BE2C (cell line): ENCODE measurements at regions not wholly inside any gene's neighbourhood (a gene's known extent, or its start where the extent isn't known, plus 50 kb on each side); places are given as distances from the start of the nearest gene placed in this dataset.
"Not testable (repeated sequence)": the region's sequence is repeated elsewhere in the genome, so short reads cannot be mapped to it uniquely, and the experiment has no call there.

Source experiments
- DNase-seq: peaks from one replicate; pipeline ENCODE4 v3.0.0-alpha.2; 2020
- H3K27me3 ChIP-seq: fragments of 250-450 bp; sonication (Bioruptor Pico); 2 replicates; pipeline ENCODE4 v1.5.1; 2020; ENCODE audit warnings: mild to moderate bottlenecking
- H3K36me3 ChIP-seq: fragments of 250-450 bp; sonication (Bioruptor Pico); 2 replicates; pipeline ENCODE4 v1.5.1; 2020; ENCODE audit warnings: mild to moderate bottlenecking
- H3K4me1 ChIP-seq: fragments of 250-450 bp; sonication (Bioruptor Pico); 2 replicates; pipeline ENCODE4 v1.5.1; 2020
- H3K4me3 ChIP-seq: 2 replicates; pipeline ENCODE4 v1.5.1; 2011; ENCODE audit warnings: low read depth, low read length
- H3K9me3 ChIP-seq: fragments of 250-450 bp; sonication (Bioruptor Pico); 2 replicates; pipeline ENCODE4 v1.5.1; 2020
- TF ChIP-seq, protein P1 (sequence below): IDR thresholded peaks from 2 replicates; pipeline ENCODE4 v1.5.1; 2012; ENCODE audit warnings: mild to moderate bottlenecking, low read depth, low read length

GRCh38 chr4:116243431-116243830 is 841.9 kb downstream of the TRAM1L1 start:
- no peaks in the 10 kb centered on the region for H3K9me3 ChIP-seq
- H3K4me3 ChIP-seq: no peak overlapping the region
- no peak for DNase-seq
- H3K36me3 ChIP-seq: no peaks in the 10 kb centered on the region
- H3K27me3 ChIP-seq: no peaks in the 10 kb centered on the region; the same call in 1 of the 2 replicates
- H3K4me1 ChIP-seq: no peaks in the 10 kb centered on the region
- TF ChIP-seq, protein P1, sequence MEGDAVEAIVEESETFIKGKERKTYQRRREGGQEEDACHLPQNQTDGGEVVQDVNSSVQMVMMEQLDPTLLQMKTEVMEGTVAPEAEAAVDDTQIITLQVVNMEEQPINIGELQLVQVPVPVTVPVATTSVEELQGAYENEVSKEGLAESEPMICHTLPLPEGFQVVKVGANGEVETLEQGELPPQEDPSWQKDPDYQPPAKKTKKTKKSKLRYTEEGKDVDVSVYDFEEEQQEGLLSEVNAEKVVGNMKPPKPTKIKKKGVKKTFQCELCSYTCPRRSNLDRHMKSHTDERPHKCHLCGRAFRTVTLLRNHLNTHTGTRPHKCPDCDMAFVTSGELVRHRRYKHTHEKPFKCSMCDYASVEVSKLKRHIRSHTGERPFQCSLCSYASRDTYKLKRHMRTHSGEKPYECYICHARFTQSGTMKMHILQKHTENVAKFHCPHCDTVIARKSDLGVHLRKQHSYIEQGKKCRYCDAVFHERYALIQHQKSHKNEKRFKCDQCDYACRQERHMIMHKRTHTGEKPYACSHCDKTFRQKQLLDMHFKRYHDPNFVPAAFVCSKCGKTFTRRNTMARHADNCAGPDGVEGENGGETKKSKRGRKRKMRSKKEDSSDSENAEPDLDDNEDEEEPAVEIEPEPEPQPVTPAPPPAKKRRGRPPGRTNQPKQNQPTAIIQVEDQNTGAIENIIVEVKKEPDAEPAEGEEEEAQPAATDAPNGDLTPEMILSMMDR: no peak

- no peak for DNase-seq
- Histone ChIP-seq H3K4me3 (no peak overlapping the region), H3K36me3 (no peaks in the 10 kb centered on the region), H3K9me3 (no peaks in the 10 kb centered on the region), H3K27me3 (no peaks in the 10 kb centered on the region), H3K4me1 (no peaks in the 10 kb centered on the region)
- TF ChIP-seq, protein P1: no peak
Measured at GRCh38 chr4:116233971-116234370, 851.4 kb downstream of the TRAM1L1 start.

DNA sequence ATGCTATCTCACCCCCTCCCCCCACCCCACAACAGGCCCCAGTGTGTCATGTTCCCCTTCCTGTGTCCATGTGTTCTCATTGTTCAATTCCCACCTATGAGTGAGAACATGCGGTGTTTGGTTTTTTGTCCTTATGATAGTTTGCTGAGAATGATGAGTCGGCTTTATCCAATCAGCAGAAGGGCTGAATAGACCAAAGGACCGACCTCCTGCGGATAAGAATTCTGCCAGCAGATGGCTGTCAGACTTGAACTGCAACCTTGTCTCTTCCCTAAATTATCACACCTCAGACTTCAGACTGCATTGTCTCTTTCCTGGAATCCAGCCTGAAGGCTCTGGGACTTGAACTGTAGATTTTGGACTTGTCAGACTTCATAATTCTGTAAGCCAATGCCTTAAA is 853.4 kb downstream of the TRAM1L1 start:
- H3K4me1 ChIP-seq, H3K4me3 ChIP-seq, H3K36me3 ChIP-seq, H3K9me3 ChIP-seq, DNase-seq, H3K27me3 ChIP-seq: not testable (repeated sequence)
- TF ChIP-seq, protein P1: peak; percentile 27; the same call in 1 of the 2 replicates

- Histone ChIP-seq H3K9me3 (no peaks in the 10 kb centered on the region), H3K4me3 (no peak overlapping the region), H3K36me3 (no peaks in the 10 kb centered on the region), H3K4me1 (no peaks in the 10 kb centered on the region), H3K27me3 (no peaks in the 10 kb centered on the region)
- DNase-seq: no peak
- TF ChIP-seq, protein P1: no peak
Measured at GRCh38 chr4:116229420-116229819, 856.0 kb downstream of the TRAM1L1 start.

DNA sequence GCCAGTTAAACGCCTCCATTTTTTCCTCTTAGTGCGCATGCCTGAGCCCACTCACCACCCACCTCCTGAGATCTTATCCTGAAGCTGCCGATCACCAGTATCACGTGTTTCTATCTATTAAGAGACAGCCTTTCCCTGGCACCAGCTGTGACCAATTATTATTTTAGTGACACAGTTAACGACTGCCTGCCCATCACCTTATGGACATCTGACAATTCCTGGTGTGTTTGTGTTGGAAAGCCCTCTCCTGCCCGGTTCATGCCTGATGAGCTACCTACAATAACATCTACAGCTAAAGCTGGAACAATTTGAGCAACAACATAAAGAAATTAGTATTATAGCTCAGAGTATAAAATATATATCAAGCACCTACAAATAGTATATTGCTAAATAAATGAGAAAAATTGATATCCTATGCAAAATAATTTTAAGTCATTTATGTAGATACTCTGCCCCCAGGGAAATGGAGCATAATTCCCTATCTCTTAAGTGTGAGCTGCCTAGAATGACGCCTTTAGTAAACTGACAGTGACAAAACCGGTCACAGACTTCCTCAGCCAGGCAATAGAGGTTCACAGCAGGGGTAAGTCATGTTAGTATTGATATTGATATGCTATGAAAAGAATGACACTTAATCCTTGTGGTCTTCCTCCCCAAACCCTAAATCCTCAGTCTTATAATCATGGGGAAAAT is 862.2 kb downstream of the TRAM1L1 start:
- Histone ChIP-seq H3K4me1 (no peaks in the 10 kb centered on the region), H3K27me3 (no peaks in the 10 kb centered on the region), H3K36me3 (no peaks in the 10 kb centered on the region), H3K9me3 (no peaks in the 10 kb centered on the region), H3K4me3 (no peak overlapping the region)
- DNase-seq: no peak
- TF ChIP-seq, protein P1: no peak

DNA sequence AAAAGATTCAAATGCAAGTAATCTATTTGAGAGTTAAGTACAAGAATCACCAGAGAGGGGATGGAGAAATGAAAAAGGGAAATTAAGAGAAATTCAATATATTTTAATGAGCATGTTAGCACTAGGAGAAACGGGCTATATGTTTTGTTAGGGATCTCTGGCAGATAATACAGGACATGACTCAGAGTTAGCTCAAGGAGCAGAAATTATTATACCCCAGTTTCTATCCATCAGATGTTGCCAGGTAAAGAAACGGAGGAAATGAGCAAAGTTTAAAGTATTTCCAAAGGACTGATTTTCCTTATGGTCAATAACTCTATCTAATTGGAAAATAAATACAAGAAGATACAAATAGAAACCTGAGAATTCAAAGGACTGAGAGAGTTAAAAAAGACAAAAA is 867.6 kb downstream of the TRAM1L1 start:
- TF ChIP-seq, protein P1: no peak
- H3K4me3 ChIP-seq: no peak overlapping the region
- H3K36me3 ChIP-seq: no peaks in the 10 kb centered on the region
- DNase-seq: no peak
- H3K4me1 ChIP-seq: no peaks in the 10 kb centered on the region
- H3K27me3 ChIP-seq: no peaks in the 10 kb centered on the region
- no peaks in the 10 kb centered on the region for H3K9me3 ChIP-seq
